GM19452 (cell line): ENCODE measurements at regions not wholly inside any gene's neighbourhood (a gene's known extent, or its start where the extent isn't known, plus 50 kb on each side); places are given as distances from the start of the nearest gene placed in this dataset.

ENCODE experiments used
- ATAC-seq: cut with Tn5 transposase; IDR thresholded peaks from one replicate; pipeline ENCODE4 v1.9.1; 2021; ENCODE audit not compliant: unreplicated experiment

DNA sequence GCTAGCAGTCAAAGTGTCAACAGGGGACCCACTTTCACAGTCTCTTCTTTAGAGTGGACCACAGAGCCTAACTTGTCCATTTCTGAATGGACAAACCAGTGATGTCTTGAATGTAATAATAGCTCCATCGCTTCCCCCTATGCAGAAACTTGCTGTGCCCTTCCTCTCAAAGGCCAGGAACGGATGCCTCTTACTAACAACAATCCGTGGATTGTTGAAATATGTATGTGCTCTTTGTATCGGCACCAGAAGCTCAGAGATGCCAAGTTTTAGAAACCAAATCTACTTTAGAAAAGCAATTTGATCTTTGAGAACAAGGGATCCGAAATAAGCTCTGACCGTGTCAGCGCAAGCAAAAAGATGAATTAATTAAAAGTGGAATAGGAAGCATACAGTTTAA lies 259.5 kb upstream of the POU2AF2 start:
- no peak for ATAC-seq

DNA sequence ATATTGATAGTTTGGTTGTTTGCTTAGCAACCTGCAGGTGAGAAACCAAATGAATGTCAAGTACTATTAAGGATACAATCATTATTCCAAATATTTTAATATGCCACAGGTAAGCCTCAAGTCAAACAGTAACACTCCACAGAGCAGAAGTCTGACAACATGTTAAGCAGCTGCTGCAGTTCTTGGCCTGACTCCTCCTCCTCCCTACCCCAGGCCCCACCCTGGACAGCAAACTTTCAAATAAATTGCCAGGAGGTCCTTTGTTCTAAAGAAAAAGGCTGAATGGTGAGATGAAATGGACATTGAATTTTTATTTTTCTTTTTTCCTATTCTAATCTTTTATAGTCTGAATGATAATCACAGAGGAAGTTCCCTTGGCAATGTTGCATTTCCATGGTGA lies 260.0 kb upstream of the POU2AF2 start:
- ATAC-seq, result no peak

DNA sequence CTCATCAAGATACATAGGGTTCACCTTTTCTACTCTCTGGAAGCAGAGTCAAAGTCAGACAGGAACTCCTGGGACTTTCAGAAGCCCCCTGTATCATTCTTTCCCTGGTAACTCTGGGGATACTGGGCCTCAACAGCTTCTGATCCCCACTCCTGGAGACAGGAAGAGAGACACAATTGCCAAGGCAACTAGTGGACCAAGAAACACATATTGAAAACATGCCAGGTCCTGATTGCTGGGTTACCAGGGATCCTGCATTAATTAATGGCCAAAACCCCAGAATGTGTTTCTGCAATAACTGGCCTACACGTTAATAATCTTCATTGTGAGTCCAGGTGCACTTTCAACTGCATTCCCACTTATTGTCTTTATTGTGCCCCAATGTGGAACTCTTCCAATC lies 260.8 kb upstream of the POU2AF2 start:
- ATAC-seq, result no peak

DNA sequence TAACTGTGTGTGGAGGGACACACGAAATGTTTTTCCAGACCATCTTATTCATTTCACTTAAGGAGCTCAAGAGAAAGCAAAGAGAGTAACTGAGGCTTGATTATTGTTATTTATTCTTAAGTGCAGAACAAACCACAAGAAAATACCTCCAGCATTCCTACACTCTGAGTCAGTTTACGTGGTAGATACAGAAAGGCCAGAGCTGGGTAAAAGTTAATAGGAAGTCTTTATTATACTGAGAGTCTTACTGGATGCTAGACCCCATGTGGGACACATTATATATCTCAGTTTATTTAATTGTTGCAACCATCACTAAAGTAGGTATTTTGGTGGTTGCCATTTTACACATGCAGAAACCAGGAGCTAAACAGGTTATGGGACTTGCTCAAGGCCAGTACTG lies 261.4 kb upstream of the POU2AF2 start:
- ATAC-seq, result no peak

DNA sequence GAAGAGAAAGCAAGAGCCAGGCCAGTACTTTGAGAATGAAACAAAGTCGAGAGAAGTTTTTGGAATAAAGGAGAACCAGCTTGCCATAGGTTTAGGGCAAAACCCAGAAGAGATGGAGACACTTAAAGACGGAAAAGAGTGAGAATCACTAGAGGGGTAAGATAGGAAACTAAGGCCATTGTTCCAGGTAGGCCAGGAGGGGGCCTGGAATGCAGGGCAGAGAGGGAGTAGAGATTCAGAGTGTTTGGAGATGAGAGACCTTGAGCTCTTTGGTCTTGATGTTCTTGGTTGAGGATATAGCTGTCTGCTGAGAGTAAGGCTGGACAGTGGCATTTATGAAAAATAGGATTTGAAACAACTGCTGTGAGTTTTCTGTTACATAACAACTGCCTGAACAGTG lies 263.3 kb upstream of the POU2AF2 start:
- no peak for ATAC-seq

DNA sequence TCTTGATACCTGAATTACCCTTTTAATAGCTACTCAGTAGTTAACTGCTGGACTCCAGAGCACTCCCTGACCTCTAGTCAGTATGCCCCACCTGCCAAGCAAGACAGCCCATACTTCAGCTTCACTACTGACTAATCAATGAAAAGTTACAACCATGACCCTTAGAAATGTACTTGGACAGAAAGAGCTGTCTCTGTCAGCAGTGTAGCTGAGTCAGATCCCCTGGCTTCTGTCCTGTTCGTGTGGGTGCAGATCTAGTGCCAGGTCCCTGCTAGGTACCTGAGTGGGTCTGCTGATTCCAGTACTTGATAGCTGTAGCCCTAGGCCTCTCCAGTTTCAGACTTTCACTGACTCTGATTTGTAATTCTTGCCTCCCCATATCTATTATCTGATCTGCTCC lies 265.8 kb upstream of the POU2AF2 start:
- no peak for ATAC-seq

DNA sequence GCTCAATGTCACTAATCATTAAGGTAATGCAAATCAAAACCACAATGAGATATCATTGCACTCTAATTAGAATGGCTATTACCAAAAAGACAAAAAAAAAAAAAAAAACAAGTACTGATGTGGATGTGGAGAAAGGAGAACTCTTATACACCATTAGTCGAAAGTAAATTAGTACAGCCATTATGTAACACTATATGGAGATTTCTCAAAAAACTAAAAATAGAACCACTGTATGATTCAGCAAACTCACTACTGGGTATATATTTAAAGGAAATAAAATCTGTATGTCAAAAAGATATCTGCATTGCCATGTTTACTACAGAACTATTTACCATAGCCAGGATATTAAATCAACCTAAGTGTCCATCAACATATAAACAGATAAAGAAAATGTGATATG lies 265.4 kb upstream of the ARHGAP20 start:
- ATAC-seq, result no peak

DNA sequence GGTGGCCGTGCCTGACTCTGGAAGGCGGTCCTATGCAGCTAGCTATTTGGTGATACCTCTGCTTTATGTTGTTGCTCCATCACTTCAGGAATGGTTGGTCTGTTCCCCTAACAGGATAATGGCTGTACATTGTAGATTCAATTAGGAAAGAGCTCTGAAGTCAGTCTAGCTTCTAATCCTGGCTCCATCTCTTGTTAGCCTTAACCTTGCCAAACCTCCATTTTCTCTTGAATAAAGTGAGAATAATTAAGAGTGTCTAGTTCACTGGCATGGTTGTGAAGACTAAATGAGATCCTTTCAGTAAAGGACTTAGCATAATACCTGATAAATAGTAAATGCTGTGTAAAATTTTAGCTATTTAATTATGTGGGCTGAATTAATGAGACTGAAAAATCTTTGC lies 262.5 kb upstream of the ARHGAP20 start:
- no peak for ATAC-seq

DNA sequence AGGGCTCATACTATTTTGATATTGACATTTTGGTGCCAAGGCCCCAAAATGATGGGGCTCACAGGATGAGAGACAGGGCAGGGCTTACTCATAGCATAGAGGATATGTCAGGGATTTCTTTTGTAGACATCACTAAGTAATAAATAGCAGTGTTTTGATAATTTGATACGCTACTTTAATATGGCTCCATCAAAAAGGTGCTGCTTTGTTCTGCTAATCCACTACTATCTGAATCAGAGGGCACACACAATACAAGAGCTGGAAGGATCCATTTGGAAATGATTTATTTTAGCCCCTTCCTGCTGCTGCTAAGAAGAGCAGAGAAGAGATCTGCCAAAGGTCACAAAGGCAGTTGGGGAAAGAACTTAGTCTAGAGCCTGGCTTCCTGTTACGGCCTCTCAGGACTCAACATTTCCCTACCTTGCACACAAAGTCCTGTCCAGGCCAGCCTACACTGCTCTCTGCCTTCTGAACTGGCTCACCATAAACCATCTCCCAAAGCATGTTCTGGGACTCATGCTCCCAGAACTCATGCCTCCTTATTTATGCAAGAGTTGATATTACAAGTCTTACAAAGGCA lies 261.3 kb upstream of the ARHGAP20 start:
- no peak for ATAC-seq

DNA sequence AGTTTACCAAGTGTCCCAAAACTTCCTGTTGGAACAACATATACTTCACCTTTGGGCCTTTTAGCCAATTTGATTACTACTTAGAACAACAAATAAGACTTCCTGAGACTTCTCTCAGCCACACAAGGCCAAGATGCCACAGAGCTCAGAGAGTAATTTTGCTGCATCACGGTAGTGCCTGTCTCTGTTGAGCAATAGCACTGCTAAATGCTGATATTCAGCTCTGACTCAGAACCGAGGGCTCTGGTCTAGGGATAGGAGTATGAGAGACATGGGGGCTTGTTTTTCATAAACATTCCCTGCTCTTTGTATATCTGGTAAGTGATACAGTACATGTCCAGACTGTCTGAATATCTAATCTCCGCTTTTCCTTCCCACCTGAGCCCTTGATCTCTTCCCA lies 260.4 kb upstream of the ARHGAP20 start:
- no peak for ATAC-seq

DNA sequence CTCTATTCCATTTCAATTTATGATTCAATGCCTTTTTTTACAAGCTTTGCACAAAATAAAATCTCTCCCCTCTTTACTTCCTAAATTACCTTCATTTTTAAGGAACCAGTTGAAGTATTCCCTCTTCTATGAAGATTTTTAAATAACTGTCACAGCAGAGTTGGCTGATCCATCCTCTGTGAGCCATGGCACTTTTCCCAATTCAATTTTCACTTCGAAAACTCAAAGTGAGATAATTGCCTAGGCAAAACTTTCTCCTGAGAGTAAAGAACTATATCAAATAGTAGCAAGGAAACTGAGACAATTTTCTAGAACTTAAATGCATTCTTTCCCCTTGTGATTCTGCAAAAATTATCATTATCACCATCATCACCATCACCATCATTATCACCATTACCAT lies 259.9 kb upstream of the ARHGAP20 start:
- ATAC-seq, result no peak

DNA sequence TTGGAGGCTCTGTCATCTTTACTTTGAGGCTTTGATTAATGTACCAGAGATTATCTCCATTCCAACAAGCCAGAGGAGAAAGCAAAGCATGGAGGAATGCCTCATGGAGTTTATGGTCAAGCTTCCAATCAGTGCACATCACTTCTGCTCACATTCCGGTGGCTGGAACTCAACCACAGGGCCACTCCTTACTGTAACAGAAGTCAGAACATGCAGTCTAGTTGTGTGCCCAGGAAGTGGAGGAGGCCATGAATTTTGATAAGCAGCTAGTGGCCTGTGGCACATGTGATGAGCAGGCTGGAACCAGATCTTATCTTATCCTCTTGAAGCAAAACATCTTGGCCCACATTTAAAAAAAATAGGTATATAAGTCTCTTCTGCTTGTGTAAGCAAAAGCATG lies 258.9 kb upstream of the ARHGAP20 start:
- no peak for ATAC-seq

DNA sequence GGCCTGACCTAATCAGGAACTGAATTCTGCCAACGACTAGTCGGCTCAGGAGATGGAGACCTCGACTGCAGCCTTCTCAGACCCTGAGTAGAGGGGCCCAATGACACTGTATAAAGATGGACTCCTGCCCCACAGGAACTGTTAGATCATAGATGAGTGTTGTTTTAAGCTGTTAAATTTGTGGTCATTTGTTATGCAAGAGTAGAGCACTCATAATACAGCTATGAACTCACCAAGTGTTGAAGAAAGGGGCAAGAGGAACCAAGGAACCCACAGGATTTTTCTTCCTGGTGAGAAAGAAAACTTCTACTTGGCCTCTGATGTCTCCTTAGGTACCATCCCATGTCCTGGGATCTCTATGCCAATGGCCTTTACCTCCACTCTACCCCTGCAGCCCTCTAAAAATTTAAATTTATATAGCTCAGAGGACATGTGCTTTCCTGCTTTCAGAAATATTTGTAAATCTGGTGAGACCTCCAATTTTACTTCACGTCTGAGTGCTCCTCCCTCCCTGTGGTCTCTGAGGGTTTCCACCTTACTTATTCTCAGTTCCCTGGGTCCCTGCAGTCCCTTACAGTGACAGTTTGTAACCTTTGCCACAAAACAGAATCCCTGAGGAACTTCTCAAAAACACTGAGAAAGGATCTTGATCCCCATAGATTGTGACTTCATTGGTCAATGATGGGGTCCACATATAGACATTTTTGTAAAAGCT lies 256.3 kb upstream of the ARHGAP20 start:
- no peak for ATAC-seq

DNA sequence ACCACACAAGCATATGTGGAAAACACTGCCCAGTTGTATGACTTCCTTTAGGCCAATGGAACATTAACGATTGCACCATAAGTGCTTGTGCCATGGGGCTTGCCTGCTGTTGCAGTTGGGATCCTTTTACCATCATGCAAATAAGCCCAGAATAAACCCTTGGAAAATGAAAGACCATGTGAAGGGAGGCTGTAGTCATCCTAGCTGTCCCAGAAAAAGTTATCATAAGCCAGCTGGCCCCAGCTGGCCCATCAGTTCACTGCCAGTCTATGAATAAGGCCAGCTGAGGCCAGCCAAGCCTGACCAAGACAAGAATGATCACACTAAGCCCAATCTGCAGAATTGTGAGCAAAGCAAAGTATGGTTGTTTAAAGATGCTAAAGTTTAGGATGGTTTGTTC lies 253.9 kb upstream of the ARHGAP20 start:
- ATAC-seq, result no peak

DNA sequence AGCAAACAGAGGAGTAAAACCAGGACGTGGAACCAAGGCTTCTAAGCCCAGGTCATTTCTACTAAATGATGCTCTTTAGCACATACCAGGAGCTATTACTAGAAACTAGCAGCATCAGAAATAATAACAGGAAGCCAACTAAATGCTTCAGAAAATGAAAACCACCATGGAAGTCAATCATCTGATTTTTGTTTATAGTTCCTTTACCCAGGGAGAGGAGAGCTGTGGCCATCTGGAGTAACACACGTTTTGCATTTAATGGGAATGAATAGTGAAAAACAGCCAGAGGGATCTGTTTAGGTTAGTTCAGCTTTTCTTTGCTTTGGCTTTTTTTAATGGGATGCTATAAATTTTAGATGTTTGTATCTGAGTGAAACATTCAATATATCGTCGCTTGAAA lies 250.7 kb upstream of the ARHGAP20 start:
- ATAC-seq, result no peak

DNA sequence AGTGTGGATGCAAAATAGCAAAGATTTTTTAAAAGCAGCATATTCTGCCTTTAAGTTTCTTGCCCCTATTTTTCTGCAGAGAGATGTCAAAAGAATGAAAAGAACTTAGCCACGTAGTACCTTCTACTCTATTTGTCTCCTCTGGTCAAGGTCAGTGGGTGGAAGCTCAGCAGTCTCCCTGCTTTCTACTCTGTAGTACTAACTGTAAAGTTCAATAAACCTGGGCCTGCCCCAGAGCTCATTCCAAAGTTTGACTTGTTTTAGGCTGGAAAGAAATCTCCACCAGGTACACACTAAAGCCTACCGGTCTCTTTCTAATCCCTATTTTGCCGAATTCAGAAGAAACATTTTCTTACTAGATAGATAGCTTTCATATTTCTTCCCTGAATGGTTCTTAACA lies 247.9 kb upstream of the ARHGAP20 start:
- no peak for ATAC-seq

DNA sequence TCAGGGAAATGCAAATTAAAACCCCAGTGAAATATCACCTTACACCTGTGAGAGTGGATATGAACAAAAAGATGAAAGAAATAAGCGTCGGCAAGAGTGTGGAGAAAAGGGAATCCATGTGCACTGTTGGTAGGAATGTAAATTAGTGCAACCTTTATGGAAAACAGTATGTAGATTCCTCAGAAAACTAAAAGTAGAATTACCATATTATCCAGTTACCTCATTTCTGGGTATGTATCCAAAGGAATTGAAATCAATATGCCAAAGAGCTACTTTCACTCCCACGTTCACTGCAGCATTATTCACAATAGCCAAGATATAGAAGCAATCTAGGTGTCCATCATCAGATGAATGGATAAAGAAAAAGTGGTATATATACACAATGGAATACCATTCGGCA lies 246.0 kb upstream of the ARHGAP20 start:
- no peak for ATAC-seq

DNA sequence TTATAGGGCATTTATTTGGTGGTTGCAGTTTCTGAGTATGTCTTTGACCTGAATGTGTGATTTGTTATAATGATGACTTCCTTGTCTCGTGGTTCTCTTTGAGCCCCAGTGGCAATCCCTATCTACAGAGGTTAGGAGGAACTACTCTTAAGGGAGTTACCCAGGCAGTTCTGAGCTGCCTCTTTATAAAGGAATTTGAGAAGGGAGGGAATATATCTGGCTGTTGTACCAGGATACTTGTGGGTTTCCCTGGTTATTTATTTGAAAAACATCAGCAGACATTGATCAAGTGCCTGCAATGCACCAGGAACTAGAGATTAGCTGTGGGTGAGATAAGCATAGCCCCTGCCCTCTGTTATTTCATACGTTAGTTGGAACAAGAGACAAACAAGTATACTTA lies 243.5 kb upstream of the ARHGAP20 start:
- ATAC-seq, result no peak

DNA sequence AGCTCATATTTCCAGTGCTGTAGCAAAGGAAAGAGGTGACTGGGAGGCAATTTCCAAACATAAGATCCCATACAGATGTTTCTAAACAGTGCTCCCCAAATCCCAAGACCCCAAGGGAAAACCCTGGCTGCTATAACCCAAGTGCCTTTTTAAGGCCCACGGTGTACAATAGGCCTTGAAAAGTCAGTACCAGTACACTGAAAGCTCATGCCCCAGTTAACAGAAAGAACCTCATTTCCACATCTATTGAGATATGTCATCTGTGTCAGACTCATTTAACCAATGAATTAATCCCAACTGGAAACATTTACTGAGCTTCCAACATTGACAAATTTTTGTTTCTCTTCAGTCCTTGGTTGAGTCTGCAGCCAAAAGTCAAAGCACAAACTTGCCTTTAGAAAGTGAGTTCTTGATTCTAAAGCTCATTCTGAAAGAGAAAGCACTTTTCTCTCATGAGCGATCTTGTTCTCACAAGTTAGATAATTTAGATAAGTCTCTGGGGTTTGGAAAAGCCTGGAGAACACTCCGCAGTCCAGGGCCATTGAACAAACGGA lies 239.8 kb upstream of the ARHGAP20 start:
- ATAC-seq, result no peak

DNA sequence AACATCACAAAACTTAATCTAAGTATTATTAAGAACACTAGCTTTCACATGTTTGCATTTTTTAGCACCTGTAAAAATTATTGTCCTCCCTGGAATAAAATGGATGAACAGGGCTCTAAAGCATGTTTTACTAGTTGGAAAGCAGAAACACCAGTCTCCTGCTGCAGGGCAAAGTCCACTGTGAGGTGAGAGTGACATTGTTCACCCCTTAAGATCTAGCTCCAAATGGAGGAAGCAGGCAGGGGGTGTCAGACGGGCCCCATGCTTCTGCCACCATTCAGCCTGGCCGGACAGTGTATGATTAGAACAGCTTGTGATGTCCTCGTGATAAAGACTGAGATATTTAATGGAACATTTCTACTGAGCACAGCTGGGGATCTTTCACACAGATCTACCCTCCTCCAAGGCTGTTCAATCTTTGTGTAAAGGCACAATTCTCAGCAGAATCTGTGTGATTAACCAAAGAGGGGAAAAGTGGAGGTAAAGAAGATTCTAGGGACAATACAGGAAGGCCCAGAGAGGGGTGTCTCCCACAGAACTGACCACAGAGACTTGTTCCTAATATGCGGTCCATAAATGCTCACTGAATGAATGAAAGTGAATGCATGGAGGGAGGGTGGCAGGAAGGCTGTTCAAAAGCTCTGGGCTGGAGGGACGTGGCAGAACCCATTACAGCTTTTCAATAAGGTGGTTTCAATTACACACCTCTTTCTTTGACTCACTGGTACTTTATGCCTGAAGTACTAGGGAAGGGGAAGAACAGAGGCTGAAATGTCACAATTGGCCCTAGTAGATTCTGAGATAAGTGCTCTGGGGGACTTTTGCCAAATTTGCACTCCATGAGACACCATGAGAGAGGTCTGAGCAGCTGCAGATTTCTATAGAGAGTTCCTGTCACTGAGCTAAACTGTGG lies 239.1 kb upstream of the ARHGAP20 start:
- no peak for ATAC-seq

DNA sequence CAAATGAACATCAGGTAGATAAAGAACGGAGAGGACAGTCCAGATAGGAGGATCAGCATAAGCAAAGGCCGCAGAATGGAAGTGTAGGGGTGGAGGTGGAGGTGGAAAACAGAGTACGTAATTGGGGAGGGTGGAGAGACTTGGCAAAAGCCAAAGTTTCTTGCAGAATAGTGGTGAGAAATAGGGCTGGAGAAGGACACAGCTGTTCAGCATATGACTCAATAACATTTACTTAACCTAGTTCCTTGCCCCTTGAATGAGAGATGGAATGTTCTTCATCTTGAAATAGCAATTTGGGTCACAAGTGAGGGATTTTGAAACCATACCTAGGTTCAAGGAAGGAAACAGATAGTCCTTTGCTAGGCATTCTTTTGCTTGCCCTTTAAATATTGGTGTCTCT lies 235.9 kb upstream of the ARHGAP20 start:
- no peak for ATAC-seq

DNA sequence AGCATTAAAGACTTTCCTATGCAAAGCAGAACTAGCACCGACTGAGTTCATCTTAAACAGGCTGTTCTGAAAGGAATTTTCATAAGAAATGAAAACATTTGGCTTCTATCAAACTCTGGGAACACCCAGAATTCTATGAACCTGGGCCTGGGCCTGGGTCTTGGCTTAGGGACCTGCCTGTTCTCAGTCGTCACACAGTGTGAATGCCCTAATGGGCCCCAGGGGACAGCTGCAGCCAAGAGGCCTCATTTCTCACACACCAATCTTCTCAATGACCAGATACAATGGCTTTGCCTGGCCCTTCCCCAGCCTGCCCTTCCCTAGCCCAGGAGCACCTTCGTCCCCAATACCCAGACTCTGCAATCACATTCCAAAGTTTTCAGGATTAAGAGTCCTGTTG lies 234.9 kb upstream of the ARHGAP20 start:
- no peak for ATAC-seq
